DOHH2 (cell line): ENCODE measurements at regions not wholly inside any gene's neighbourhood (a gene's known extent, or its start where the extent isn't known, plus 50 kb on each side); places are given as distances from the start of the nearest gene placed in this dataset.

ENCODE experiments used
- EZH2phosphoT487 ChIP-seq: fragments of 200-600 bp; sonication (generic); IDR thresholded peaks from 2 replicates; pipeline ENCODE4 v1.6.1; 2017; ENCODE audit warnings: borderline replicate concordance, mild to moderate bottlenecking, antibody characterized with exemption, low read length, moderate library complexity, mixed read lengths
- TF ChIP-seq, protein P1 (sequence below): fragments of 200-600 bp; sonication (generic); IDR thresholded peaks from one replicate; pipeline ENCODE4 v1.5.1; 2014; ENCODE audit warnings: antibody characterized with exemption, mild to moderate bottlenecking, low read depth, low read length; ENCODE audit not compliant: poor library complexity, severe bottlenecking

DNA sequence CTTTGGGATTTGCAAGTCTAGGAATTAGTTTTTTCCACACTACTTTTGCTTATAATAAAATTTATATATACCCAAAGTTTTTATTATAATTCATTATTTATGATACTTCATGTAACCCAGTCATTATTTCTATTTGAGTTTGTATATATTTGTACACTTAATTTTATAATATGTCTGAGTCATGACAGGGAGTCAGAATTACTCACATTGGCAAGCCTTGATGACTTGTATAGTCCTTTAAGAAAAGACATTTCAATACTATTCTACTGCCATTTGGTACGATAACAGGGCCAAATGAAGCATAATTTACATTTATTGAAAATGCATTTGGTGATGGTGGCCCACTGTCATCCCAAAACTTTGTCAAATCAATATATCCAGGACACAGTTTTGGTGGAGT, 95.9 kb upstream of the UNC13C start:
- TF ChIP-seq, protein P1, sequence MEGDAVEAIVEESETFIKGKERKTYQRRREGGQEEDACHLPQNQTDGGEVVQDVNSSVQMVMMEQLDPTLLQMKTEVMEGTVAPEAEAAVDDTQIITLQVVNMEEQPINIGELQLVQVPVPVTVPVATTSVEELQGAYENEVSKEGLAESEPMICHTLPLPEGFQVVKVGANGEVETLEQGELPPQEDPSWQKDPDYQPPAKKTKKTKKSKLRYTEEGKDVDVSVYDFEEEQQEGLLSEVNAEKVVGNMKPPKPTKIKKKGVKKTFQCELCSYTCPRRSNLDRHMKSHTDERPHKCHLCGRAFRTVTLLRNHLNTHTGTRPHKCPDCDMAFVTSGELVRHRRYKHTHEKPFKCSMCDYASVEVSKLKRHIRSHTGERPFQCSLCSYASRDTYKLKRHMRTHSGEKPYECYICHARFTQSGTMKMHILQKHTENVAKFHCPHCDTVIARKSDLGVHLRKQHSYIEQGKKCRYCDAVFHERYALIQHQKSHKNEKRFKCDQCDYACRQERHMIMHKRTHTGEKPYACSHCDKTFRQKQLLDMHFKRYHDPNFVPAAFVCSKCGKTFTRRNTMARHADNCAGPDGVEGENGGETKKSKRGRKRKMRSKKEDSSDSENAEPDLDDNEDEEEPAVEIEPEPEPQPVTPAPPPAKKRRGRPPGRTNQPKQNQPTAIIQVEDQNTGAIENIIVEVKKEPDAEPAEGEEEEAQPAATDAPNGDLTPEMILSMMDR, result no peak
- TF ChIP-seq EZH2phosphoT487, result no peak
